HG03139 (cell line): ENCODE measurements at regions not wholly inside any gene's neighbourhood (a gene's known extent, or its start where the extent isn't known, plus 50 kb on each side); places are given as distances from the start of the nearest gene placed in this dataset.

Experiments
- ATAC-seq: cut with Tn5 transposase; IDR thresholded peaks from one replicate; pipeline ENCODE4 v1.9.1; 2021; ENCODE audit not compliant: unreplicated experiment

DNA sequence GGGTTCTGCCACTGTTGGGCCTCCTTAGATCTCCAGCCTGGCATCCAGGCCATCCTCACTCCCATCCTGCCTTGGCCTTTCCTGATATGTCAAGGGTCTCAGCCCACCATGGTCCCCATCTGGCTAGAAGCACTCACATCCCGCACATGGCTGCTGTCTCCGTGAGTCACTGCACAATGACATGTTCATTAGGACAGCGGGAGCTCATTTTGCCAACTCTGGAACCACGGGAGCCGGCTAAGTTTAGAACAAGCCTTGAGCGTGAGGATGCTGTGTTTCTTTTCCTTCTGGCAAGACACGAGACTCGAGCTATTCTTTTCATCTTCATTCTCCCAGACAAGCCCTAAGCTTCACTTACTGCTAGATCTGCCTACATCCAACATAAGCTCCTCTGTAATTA is 65.7 kb upstream of the KSR1 start:
- ATAC-seq, result no peak

DNA sequence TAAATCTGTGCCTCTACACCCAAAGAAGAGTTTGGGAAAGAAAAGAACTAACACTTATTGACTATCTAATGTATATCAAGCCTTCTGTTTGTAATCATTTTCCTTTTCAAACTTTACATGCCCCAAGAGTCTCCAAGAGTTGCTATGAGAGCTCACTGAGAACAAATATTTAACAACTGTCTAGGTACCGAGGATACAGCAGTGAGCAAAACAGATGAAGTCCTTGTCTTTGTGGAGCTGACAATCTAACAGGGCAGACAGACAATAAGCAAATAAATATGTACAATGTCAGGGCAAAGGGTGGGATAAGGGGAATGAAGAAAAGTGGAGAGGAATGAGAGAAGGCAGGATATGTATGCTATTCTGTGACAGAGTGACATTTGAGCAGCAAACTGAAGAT is 64.8 kb upstream of the KSR1 start:
- no peak for ATAC-seq

DNA sequence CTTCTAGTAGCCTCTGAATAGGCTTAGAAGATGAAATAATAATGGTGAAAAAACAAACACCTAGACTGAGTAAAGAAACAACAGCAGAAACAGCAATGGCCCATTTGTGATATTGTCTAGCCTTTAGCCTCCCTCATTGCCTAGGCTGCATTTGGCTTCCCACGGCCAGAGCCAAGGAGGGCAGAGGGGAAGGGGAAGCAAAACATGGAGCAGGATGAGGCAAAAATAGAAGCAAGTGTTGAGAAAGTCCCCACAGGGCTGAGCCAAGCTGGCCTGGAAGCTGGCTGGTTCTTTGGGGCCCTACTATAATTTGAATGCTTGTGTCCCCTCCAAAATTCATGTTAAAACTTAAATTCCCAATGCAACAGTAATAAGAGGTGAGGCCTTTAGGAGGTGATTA is 60.2 kb upstream of the KSR1 start:
- no peak for ATAC-seq

DNA sequence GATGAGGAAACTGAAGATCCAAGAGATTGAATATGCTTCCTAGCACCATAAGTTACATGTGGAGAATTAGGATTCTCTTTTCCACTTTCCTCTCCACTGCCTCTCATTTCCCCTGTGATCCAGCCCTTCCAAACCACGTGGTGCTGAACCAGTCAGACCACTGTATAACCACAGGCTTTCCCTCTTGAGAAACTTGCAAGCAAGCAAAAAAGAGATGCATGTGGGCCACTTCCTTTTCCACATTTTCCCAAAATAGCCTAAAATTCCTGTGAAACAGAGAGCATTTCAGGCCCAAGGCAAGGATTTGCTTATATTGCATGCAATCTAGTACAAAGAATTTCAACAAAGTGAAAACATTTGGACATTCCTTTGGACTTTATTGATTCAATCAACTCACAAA is 59.3 kb upstream of the KSR1 start:
- ATAC-seq, result no peak

DNA sequence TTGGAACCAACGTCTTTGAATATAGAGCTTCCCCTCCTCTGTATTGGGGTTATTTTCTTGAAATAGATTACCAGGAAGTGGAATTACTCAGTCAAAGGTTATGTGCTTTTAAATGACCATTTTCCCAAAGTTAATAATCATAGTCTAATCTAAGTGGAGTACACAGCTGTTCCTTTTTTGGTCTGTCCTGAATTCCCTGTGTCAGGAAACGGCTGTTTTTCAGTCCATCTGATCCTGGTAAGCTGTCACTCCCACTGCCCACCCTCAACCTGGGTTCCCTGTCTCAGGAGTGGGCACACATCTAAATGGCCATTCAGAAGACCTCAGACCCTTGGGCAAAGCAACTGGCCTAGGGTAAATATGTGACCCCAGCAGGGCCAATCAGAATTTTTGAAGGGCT is 57.6 kb upstream of the KSR1 start:
- ATAC-seq, result no peak

DNA sequence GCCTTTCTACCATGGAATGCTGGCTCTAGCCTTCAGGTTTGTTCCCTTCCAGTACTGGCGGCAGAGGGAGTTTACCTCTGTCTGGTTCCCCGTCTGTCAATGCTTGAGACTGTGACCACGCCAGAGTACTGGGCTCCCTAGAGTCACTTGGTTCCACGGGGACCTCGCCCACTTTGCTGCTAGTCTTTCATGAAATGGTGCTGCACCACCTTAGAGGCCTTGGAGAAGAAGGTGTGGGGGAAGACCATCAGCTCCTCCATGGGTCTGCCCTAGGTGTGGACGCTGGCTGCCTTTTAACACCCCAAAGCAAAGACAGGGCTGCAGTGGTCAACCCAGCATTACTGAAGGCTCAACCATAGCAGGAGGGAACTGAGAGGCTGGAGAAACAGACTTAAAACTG is 55.3 kb upstream of the KSR1 start:
- no peak for ATAC-seq

DNA sequence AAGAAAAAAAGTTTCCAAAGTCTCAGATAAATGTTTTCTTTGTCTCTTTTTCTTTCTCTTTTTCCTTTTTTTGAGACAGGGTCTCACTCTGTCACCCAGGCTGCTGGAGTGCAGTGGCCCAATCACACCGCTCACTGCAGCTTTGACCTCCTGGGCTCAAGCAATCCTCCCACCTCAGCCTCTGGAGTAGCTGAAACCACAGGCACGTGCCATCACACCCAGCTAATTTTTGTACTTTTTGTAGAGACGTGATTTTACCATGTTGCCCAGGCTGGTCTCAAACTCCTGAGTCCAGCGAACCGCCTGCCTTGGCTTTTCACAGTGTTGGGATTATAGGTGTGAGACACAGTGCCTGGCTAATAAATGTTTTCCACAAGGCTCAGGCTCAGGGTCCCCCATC is 53.3 kb upstream of the KSR1 start:
- no peak for ATAC-seq

DNA sequence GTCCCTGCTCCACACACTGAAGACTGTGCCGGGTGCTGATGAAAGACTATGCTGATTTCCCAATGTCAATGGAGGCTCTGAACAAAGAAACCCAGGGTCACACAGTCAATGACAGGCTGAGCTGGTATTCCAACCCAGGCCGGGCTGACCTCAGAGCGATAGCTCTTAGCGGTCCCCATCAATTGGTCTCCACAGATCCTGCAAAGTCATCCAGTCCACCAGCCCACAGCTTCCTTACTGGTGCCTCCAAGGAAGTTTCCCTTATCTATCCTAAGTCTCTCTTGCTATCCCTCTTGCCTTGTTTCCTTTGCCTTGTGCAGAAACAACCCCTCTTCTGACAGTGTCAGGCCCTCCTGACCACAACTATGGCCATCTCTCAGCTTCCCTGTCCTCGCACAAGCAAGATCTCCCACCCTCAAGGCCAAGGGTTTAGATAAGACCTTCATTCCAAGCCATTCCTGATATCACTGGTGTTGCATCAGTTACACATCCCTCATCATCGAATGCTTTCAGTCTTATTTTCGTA is 52.7 kb upstream of the KSR1 start:
- no peak for ATAC-seq

DNA sequence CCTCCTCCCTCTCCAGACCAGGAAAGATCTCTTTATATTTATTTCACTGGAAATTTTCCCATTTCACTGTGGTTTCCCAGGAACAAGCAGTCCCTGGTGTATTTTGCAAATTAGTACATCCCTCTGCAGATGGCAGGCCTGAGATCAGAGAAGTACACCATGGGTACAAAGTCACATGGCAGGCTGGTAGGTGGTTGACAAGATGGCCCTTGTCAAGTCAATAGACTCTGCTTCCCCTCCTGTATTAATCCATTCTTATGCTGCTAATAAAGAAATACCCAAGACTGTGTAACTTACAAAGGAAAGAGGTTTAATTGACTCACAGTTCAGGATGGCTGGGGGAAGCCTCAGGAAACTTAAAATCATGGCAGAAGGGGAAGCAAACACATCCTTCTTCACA is 51.6 kb upstream of the KSR1 start:
- no peak for ATAC-seq
